HG02678 (cell line): ENCODE measurements at regions not wholly inside any gene's neighbourhood (a gene's known extent, or its start where the extent isn't known, plus 50 kb on each side); places are given as distances from the start of the nearest gene placed in this dataset.

Experiments used
- ATAC-seq: cut with Tn5 transposase; IDR thresholded peaks from one replicate; pipeline ENCODE4 v1.9.1; 2021; ENCODE audit warnings: mild to moderate bottlenecking, moderate library complexity; ENCODE audit not compliant: unreplicated experiment

DNA sequence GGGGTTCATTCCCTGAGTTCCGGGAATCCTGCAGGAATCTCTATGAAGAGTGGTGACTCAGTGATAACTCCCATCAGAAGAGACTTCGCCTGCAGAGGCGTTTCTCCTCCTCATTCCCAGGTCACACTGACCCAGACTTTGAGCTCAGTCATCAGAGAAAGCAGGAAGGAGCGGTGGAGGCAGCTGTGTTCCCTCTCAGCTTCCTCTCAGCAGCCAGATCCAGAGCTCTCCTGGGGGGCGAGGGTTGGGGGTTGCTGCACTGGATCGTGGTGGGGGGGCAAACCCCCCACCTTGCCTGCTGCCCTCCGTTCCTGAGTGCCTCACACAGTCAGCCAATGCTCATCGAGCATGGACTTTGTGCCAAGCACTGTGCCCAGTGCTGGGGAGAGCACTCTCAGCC, 271.2 kb downstream of the CBLN1 start:
- ATAC-seq, result no peak

DNA sequence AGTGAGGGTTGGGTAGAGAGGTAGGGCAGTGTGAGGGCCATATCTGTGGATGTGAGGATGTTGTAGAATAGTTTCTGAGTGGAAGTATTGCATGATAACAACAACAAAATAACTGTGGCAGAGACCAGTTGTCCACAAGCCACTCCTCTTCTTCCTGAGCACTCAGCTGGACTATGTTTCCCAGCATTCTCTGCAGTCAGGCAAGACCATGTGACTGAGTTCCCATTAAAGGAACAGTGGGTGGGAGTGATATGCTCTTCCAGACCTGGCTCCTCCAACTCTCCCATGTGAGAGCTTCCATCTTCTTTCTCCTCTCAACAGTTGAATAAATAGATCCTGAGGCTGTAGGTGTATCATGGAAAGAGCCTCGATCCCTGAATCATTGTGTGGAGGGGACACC, 272.4 kb downstream of the CBLN1 start:
- ATAC-seq, result no peak

DNA sequence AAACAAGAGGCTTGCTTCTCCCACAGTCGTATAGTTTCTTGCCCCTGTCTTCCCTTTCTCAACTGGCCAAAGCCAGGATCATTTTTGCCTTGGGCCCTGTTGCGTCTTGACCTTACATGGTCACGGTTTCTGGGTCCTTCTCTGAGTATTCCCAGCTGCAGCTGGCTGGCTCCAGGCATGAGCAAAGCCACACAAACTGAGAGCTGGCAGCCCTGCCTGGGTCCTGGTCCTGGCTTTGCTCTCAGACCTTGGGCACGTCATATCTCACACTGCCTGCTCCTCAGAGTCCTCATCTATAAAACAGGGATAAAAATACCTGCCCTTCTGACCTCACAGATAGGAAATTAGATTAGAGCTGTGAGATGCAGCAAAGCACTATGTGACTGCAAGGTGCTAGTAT, 277.6 kb downstream of the CBLN1 start:
- no peak for ATAC-seq

DNA sequence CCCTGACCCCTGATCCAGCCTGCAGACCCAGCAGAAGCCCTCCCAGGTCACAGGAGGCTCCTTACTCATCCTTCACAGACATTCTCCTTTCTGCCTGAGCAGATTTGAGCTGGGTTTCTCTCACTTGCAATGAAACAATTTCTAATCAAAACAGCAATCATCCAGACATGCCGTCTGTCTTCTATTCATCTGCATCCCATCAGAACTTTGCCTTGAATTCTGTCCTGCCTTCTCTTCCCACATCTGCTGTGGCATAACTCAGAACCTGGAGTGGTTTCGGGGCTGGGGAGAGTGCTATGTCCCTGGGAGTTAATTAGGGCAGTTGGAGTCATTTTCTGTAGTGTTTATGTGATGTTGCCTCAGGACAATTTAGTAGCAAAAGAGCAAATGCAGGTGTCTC, 278.6 kb downstream of the CBLN1 start:
- no peak for ATAC-seq

DNA sequence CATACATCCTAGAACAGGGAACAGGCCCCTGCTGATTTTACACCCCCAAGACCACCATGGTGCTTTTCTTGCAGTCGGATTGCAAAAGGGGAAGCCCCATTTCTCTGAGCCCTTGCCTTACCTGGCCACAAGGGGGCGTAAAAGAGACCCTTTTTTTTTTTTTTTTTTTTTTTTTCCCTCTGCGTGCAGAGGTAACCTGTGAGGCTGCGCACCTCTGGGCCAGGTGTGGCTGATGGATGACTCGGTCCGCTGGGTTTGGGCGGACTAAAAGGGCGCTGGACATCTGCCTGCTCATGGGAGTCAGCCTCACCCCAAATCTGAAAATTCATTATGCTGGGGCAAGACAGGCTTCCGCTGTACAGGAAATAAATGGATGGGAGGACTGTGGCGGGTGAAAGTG, 281.0 kb downstream of the CBLN1 start:
- no peak for ATAC-seq

DNA sequence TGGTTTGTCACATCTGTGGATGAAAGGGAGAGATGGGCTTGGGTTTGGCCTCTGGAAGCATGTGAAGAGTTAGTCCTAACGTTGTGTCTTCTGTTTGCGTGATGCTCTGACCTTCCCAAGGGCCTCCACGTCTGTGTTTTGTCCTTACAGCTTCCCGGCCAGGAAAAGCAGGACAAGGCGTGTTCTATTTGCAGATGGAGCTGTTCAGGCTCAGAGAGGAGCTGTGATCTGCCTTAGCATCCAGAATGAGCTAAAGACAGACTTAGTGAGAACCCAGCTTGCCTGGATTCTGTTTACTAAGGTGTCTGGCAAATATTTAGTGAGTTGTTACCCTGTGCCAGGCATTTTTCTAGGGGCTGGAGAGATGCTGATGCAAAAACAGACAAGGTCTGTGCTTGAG, 282.1 kb downstream of the CBLN1 start:
- ATAC-seq, result no peak

DNA sequence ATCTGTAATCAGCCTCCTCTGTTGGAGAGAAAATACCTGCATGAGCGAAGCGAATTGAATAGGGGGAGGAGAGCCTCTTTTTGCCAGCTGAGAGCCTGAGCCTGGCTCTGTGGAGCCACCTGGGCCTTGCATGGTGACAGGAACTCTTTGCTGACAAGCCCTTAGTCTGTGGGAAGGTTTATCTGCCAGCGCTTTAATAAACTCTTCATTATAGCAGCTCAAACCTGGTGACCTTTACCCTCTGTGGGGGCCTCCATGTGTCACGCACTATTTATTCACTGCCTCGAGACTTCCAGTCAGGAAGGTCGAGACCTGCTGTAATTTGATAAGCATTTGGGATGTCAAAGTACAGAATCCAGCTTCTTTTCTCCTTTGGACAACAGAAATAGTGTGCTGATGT, 282.6 kb downstream of the CBLN1 start:
- no peak for ATAC-seq

DNA sequence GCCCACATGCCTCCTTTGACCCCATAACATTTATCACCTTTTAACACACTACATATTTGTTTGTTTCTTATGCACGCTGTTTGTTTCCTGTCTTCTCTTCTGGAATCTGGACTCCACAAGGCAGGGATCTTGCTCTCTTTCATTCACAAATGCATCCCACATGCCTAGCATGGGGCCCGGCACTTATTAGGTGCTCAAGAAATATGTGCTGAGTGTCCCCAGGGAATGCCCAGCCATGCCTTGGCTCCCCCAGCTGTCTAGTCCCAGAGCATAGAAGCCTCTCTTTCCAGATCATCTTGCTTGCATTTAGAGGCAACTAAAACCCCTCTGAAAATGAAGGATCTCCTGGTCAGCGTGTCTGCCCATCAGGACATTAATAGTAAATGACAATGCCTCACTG, 283.7 kb downstream of the CBLN1 start:
- no peak for ATAC-seq

DNA sequence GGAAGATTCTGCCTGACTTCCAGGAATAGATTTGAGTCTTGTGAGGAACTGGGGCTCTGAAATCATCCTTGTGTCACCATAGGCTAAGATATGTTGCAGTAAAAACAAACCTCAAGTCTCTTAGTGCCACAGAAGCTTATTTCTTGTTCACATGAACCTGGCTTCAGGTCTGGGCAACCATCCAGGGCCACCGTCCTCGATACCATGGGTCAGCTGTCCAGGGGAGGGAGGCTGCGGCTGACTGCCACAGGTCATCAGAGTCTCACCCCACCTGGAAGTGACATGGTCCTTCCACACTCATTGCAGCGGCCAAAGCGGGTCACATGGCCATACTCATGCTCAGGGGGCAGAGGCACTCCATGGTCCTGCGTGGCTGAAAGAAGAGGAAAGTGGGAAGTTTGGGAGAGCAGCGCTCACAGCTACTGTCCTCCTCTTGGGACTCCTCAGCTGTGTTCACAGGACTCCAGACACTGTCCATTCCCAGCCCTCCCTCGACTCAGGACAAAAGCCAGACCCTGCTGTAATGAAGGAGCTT, 284.5 kb downstream of the CBLN1 start:
- no peak for ATAC-seq

DNA sequence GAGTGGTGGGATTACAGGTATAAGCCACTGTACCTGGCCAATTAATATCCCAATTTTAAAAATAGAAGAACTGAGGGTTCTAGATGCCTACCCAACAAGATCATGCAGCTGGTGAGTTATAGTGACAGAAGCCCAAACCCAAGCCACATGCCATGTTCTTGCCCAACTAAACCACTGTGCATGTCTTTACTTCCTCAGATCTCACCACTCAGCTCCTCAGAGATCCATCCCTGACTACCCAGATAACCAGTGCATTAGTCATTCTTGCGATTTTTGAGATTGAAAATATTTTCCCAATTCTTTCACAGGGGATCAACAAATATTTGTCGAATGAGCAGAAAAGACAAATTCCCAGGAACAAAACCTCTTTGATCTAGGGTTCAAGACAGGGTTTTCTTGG, 303.1 kb downstream of the CBLN1 start:
- no peak for ATAC-seq

DNA sequence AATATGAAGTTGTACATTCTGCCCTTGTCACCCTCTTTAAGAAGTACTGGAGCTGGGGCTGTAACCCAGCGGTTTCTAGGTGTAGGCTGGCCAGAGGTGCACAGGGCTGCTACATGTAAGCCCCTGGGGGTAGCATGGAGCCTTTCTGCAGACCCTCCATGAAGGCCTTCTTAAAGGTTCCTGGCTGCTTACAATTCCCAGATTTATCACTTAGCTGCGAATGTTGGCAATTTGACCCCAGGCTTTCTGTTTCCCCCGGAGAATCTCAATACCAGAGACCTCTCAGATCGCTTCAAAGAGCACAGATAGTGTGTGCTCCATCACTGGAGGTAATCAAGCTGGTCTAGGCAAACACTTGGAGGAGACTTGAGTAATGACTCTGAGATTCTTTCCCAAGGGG, 309.4 kb downstream of the CBLN1 start:
- ATAC-seq, result no peak

DNA sequence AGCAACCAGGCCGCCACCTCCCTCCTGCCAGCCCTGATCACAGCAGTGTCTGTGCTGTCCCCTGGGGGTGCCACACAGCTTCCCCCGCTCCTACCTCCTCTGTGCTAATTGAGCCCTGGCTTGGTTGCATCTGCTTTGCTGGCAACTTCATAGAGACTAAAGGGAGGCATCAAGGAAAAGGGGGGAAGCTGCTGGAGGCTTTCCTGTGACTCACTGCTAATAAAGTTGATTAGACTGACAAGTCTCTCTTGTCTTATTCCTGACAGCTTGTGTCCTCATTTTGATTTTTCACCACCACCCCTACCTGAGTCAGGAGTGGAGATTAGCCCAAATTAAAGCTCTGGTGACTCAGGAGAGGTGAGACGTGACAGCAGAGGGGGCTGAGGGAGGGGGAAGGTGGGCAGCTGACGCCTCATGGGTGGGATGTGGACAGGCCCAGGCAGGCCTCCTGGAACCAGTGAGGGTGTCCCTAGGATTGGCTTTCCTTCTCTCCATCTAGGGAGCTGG, 310.0 kb downstream of the CBLN1 start:
- ATAC-seq, result no peak

DNA sequence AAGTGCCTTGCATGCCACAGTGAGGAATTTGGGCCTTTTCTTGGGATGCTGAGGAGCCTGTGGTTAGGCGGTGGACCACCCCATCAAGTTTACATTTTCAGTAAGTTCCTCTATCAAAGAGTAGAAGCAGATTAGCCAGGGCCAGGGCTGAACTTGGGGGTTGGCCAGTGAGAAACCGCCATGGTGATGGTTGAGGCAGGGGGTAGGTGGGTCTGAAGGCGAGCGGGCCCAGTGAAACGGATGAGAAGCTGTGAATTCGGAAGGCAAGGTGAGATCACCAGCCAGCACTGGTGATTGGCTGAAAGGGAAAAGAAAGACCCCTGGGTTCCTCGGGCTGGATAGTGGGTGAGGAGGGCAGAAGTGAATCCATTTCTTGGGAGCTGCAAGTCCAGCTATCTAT, 311.4 kb downstream of the CBLN1 start:
- ATAC-seq, result no peak

DNA sequence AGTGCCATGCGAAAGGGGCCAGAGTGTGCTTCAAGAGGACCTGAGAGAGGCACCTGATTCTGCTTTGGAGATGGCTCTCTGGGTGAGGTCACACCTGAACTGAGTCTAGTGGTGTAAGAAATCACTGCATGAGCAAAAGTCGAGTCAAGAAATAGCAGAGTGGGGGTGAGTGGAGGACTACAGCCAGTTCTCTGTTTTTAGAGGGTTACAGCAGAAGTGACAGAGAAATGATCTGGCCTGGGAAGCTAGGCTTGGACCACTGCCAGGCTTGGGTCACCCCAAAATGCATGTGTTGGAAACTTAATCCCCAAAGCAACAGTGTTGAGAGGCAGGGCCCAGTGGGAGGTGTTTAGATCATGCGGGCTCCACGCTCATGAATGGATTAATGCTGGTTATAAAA, 312.0 kb downstream of the CBLN1 start:
- ATAC-seq, result no peak

DNA sequence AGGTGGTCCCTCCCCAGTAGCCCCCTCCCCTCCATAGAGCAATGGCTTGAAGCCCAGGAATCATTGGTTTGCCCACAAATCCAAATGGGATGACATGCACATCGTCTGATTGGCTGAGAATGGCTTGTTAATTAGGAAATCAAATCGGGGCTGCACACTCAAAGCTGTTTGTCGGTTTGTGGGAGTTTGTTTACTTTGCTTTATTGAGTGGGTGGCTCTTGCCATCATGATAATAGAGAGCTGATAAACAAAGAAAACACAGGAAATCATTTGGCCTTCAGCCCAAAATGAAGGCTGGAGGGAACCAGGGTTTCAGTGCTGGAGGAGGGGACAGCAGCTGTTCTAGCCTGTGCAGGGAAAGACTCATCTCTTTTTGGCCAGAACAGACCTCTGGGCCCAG, 316.3 kb downstream of the CBLN1 start:
- ATAC-seq, result no peak

DNA sequence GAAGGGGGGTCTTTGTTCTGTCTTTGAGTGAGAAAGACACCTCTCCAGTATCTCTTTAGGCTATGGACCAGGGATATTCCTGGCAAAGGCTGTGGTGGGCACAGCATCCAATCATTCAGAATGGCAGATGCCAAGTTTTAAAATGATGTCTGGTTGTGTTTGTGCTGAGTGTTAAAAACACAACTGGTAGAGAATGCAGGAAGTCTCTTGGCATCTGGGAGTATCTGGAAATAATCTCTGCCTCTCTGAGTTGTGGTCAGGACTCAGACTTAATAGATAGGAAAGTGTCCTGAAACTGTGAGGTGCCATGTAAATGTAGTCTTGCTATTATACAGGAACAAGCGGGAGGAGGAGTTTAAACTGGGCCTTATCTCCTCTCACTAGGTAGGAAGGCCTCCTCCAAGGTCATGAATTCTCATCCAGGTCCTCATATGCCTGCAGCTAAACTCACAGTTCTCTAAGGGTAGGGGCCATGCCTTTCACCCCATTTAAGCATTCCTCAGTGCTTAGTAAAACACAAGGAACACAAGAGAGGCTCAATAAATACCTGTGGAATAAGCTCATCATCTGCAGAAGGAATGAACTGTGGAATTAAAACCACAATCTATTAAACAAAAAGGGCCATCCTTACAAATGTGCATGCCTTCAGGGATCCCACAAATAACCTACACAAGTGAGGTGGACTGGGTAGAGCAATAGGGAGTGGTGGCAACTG, 317.6 kb downstream of the CBLN1 start:
- ATAC-seq, result no peak

DNA sequence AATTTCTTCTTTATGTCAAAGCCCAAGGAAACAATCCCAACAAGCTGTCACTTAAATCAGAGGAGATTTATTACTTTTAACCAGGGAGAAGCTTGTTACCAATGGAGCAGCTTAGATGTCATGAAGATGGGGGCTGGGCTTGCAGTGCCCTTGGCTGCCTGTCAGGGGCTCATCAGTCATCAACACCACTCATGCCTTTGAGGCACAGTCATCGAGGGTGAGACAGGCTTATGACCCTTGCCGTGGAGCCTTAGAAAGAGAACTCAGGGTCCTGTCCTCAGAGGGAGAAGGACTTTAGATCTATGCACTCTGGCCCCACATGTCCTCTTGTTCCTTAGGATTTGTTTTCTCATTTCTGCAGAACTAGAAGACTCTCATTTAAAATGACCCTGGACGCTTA, 318.3 kb downstream of the CBLN1 start:
- ATAC-seq, result no peak

DNA sequence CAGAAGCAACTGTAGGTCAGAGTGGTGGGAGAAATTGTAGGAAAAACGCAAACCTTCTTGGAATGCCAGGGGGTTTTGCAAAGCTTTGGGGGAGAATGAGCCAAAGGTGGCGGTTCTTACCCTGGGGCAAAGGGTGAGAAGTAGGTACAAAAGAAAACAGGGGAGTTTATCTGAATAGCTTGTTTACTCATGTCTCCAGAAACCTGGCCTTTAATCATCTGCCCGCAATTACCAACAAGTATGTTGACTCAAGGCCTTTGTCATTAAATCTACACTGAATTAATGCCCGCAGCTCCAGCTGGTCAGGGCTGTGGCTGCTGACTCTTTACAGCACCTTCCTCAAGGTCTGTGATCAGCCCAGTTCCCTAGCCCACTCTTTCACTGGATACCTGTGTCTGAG, 320.1 kb downstream of the CBLN1 start:
- ATAC-seq, result no peak

DNA sequence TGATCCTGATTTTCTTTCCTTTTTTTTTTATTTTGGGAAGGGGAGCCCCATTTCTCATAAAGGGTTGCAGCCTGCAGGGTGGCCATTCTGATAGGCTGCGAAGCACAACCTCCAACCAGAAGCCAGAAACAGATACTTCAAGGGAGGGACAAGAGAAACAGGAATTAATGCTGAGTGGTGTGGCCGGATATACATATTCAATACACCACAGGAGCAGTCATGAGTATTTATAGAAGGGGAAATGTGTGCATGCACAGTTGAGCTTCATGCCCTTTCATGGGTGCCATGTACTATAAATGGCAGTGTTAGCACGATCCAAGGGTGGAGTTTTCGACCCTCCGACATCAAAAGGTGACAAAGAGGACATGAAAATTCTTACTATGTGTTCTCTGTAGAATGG, 320.8 kb downstream of the CBLN1 start:
- no peak for ATAC-seq

DNA sequence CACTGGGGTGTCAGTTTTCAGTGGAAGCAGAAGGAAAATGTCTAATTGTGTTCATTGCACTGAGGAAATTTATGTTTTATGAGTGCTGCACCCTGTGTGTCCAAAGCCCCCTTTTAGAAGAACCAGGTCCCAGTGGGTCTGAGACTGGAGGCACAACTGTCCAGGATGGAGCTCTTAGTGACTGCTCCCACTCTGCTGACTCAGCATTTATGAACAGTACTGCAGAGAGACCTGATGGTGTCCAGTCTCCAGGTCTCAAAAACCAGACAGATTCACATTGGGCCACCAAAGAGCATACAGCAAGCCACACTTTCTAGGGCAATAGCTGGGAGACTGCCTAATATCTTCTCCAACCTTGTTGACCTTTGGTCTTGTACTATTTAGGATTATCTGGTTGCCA, 321.9 kb downstream of the CBLN1 start:
- ATAC-seq, result no peak

DNA sequence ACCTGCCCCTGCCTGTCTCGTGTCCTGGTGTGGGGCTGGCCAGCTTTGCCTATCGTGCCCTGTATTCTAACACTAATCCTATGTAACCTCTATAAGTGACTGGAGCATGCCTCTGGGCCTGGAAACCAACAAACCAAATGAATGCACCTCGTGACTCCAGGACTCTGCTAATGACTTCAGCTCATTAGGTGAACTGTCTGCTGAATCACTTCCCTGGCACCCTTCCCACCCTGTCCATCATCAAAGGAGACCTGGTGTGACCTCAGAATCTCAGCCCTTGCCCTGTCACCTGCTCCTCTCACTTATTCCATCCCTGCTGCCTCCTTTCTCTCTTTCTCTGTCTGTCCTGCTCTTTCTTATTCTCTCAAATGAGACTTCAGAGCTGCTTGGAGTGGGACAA, 322.4 kb downstream of the CBLN1 start:
- ATAC-seq, result no peak

DNA sequence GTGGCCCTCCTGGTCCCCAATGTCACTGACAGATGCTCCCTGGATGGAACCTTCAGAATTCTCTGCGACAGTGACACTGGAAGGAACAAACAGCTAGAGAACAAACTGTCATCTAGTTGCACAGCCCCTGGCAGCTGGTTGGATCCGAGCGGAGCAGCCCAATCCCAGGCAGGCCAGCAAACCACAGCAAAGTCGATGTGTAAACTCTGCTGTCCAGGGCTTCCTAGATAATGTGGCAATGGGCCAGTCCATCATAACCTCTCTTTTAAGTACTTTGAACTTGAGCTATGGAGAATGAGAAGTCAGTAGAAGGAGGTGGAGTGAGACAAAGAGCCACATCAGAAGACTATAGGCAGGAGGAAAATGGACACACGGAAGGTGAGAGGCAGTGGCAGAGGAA, 323.0 kb downstream of the CBLN1 start:
- ATAC-seq, result no peak

DNA sequence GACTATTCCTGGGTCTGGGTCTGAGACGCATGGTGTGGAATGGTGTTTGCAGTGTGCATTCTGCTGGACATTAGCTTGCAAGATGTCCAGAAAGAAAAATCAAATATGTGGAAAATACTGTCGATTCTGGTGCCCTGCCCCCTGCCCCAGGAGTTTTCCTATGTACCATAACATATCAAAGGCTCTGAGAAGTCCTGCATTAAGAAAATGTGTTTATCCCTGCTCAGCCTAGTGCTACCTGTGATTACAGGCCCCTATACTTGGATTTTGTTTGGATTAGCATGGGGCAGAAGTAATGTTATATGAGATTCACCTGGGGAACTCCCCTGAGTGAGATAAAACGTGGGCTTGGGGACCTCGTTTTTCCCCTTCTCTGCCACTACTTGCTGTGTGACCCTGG, 325.0 kb downstream of the CBLN1 start:
- no peak for ATAC-seq
